Upper lobe of right lung (tissue), 1 donor: ENCODE measurements at regions not wholly inside any gene's neighbourhood (a gene's known extent, or its start where the extent isn't known, plus 50 kb on each side); places are given as distances from the start of the nearest gene placed in this dataset.

ENCODE experiments used
- ATAC-seq: fragments of 200-7000 bp; cut with Tn5 transposase; one replicate; pipeline ENCODE4 v1.9.1; 2020; ENCODE audit warnings: mild to moderate bottlenecking, moderate library complexity
- DNase-seq: peaks from one replicate; pipeline ENCODE4 v3.0.0-alpha.2; 2020
- H3K27ac ChIP-seq: fragments of 200-600 bp; one replicate; pipeline ENCODE4 v1.8.0; 2022
- H3K27me3 ChIP-seq: fragments of 200-600 bp; one replicate; pipeline ENCODE4 v1.8.0; 2022; ENCODE audit warnings: mild to moderate bottlenecking
- H3K36me3 ChIP-seq: fragments of 200-600 bp; one replicate; pipeline ENCODE4 v1.8.0; 2022
- H3K4me1 ChIP-seq: fragments of 200-600 bp; one replicate; pipeline ENCODE4 v1.8.0; 2022
- H3K4me3 ChIP-seq: fragments of 200-600 bp; one replicate; pipeline ENCODE4 v1.8.0; 2022; ENCODE audit warnings: mild to moderate bottlenecking
- H3K9me3 ChIP-seq: fragments of 200-600 bp; one replicate; pipeline ENCODE4 v1.8.0; 2022
- CTCF ChIP-seq: fragments of 200-600 bp; IDR thresholded peaks from one replicate; pipeline ENCODE4 v1.8.0; 2022; ENCODE audit warnings: antibody characterized with exemption
- intact Hi-C: fragments of 100-400 bp; cut with DNase I; formaldehyde crosslinking; loops from one replicate; pipeline ENCODE4 v1.11.0; 2022
- donor health status: DM: no; HTN: yes; CAD: no; lungs with severe emphysema.

GRCh38 chr13:105788530-105788929 is 746.9 kb downstream of the EFNB2 start:
- no peak for TF ChIP-seq CTCF
- DNase-seq (no peak), ATAC-seq (no peak)
- no peaks in the 10 kb centered on the region for H3K4me1 ChIP-seq
- no peaks in the 10 kb centered on the region for H3K27me3 ChIP-seq
- no peak overlapping the region for H3K27ac ChIP-seq
- H3K9me3 ChIP-seq: no peaks in the 10 kb centered on the region
- H3K4me3 ChIP-seq: no peak overlapping the region
- no peaks in the 10 kb centered on the region for H3K36me3 ChIP-seq
- intact Hi-C loops: no loop called here

DNA sequence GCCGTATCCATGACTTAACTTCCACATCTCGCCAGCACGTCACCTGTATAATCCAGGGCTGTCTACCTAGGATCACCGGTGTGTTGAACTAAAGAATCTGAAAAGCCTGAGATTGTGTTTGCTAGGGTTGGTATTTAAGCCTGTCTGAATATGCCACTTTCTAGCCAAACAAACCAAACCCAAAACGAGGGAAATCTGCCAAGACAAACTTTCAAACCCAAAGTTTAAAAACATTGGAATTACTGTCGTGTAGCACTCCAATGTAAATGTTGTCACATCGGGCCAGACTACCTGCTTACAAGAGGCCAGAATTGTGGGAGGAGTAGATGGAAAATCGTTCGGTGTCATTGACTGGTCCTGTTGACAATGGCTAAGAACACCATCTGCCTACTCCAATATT is 747.8 kb downstream of the EFNB2 start:
- H3K27me3 ChIP-seq: no peaks in the 10 kb centered on the region
- TF ChIP-seq CTCF: no peak
- ATAC-seq (no peak), DNase-seq (no peak)
- H3K4me3 ChIP-seq: no peak overlapping the region
- intact Hi-C loops: no loop called here
- no peaks in the 10 kb centered on the region for H3K36me3 ChIP-seq
- H3K9me3 ChIP-seq: no peaks in the 10 kb centered on the region
- H3K4me1 ChIP-seq: no peaks in the 10 kb centered on the region
- H3K27ac ChIP-seq: no peak overlapping the region

- no peak for TF ChIP-seq CTCF
- Histone ChIP-seq H3K4me1 (no peaks in the 10 kb centered on the region), H3K4me3 (no peak overlapping the region), H3K27ac (no peak overlapping the region), H3K9me3 (no peaks in the 10 kb centered on the region), H3K36me3 (no peaks in the 10 kb centered on the region), H3K27me3 (no peaks in the 10 kb centered on the region)
- no peak for DNase-seq
- ATAC-seq: no peak
- intact Hi-C loops: no loop called here
Measured at GRCh38 chr13:105785436-105785835, 750.0 kb downstream of the EFNB2 start.

DNA sequence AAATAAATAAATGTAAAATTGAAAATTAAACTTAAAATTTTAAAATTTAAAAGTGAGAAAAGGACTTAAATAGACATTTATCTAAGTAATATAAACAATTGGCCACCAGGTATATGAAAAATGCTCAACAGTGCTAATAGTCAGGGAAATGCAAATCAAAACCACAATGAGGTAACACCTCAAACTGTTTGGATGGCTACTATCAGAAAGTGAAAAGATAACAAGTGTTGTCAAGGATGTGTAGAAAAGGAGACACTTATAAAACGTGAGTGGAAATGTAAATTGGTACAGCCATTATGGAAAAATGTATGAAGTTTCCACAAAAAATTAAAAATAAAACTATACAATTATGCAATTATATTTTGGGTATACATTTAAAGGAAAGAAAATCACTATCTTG is 752.2 kb downstream of the EFNB2 start:
- TF ChIP-seq CTCF: no peak
- Histone ChIP-seq H3K4me1 (no peaks in the 10 kb centered on the region), H3K9me3 (no peaks in the 10 kb centered on the region), H3K27me3 (no peaks in the 10 kb centered on the region), H3K36me3 (no peaks in the 10 kb centered on the region), H3K27ac (no peak overlapping the region), H3K4me3 (no peak overlapping the region)
- ATAC-seq (no peak), DNase-seq (no peak)
- intact Hi-C loops: no loop called here

DNA sequence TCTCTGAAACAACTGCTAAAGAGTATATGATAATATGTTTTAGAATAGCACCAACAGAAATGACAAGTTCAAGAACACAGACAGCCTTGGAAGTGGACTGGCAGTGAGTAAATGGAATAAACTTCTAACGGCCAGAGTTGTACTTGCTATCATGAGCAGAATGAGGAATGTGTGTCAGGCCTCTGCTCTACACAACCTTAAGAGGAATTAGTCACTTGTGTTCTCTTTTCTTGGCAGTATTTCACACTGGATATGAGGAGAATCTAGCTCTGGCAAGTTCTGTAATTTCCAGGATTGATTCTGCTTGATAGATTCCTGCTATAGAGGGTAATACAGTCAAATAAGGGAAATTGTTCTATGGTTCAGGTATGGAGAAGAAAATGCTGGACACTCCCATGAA is 757.3 kb downstream of the EFNB2 start:
- Histone ChIP-seq H3K4me1 (peaks cover 9% of the 10 kb centered on the region), H3K9me3 (no peaks in the 10 kb centered on the region), H3K36me3 (no peaks in the 10 kb centered on the region), H3K4me3 (no peak overlapping the region), H3K27me3 (no peaks in the 10 kb centered on the region), H3K27ac (no peak overlapping the region)
- DNase-seq (no peak), ATAC-seq (peak; percentile 49)
- intact Hi-C loops: no loop called here
- no peak for TF ChIP-seq CTCF

- no peak for TF ChIP-seq CTCF
- Histone ChIP-seq H3K36me3 (no peaks in the 10 kb centered on the region), H3K4me1 (peaks cover 9% of the 10 kb centered on the region), H3K27ac (no peak overlapping the region), H3K4me3 (no peak overlapping the region), H3K9me3 (no peaks in the 10 kb centered on the region), H3K27me3 (no peaks in the 10 kb centered on the region)
- DNase-seq (no peak), ATAC-seq (no peak)
- intact Hi-C loops: no loop called here
Measured at GRCh38 chr13:105774739-105775460, 760.6 kb downstream of the EFNB2 start.
